Breast epithelium (tissue), 4 donors: ENCODE measurements at regions not wholly inside any gene's neighbourhood (a gene's known extent, or its start where the extent isn't known, plus 50 kb on each side); places are given as distances from the start of the nearest gene placed in this dataset.

ENCODE experiments used
- DNase-seq, 2 donors: peaks; one replicate each; pipeline ENCODE4 v3.0.0-alpha.2; 2019; ENCODE audit warnings: low spot score in 2 of 2
- H3K27ac ChIP-seq, 2 donors: fragments of 200-600 bp; sonication (generic) in 1 of 2; one replicate each; pipeline ENCODE4 v1.5.1; 2016 to 2019; ENCODE audit warnings: mild to moderate bottlenecking in 1 of 2
- H3K27me3 ChIP-seq, 2 donors: fragments of 200-600 bp; sonication (generic) in 1 of 2; one replicate each; pipeline versions ENCODE4 v1.5.1 to v1.6.0; 2017 to 2019; ENCODE audit warnings: control low read depth in 1 of 2, mild to moderate bottlenecking in 1 of 2
- H3K36me3 ChIP-seq: fragments of 200-600 bp; one replicate; pipeline ENCODE4 v1.5.1; 2019
- H3K4me1 ChIP-seq, 2 donors: fragments of 200-600 bp; sonication (generic); one replicate each; pipeline ENCODE4 v1.5.1; 2016 to 2019; ENCODE audit warnings: control low read depth in 1 of 2
- H3K4me3 ChIP-seq, 3 donors: fragments of 200-600 bp; sonication (generic); 1 replicate in 2 of 3; 2 replicates in 1 of 3; pipeline ENCODE4 v1.5.1; 2016 to 2019; ENCODE audit warnings: mild to moderate bottlenecking in 3 of 3, moderate library complexity in 2 of 3
- H3K9me3 ChIP-seq, 2 donors: fragments of 200-600 bp; sonication (generic) in 1 of 2; one replicate each; pipeline ENCODE4 v1.5.1; 2016 to 2019; ENCODE audit warnings: control low read depth in 1 of 2
- CTCF ChIP-seq, 3 donors: fragments of 450-650 bp; IDR thresholded peaks; one replicate each; pipeline ENCODE4 v1.5.1; 2016 to 2017; ENCODE audit warnings: antibody characterized with exemption in 3 of 3, mild to moderate bottlenecking in 3 of 3, moderate library complexity in 3 of 3
- POLR2A ChIP-seq: fragments of 450-650 bp; IDR thresholded peaks from one replicate; pipeline ENCODE4 v1.6.1; 2016; ENCODE audit warnings: antibody characterized with exemption, mild to moderate bottlenecking, moderate library complexity
- POLR2AphosphoS5 ChIP-seq, 3 donors: sonication (generic); formaldehyde crosslinking; IDR thresholded peaks; one replicate each; pipeline ENCODE4 v1.6.1; 2017; ENCODE audit warnings: antibody characterized with exemption in 3 of 3
- intact Hi-C: fragments of 100-400 bp; cut with DNase I; formaldehyde crosslinking; loops from one replicate; pipeline ENCODE4 v1.15.1; 2023; ENCODE audit warnings: low total_unique reads

DNA sequence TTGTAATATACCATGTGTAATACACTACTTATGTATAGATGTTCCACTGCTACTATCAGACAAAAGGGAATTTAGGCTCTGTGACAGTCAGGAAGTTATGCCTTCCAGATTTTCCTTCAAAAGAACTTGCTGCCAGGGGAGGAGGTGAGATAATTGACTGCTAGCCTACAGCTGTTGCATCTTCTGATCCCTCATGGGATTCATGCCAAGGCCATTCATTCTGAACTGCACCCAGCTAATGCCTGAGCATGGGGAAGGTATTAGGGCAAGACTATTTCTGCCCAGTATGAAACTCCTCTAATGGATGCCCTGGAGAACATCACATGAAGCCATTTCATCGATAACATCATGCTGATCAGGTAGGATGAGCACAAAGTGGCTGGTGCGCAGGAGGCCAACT is 746.5 kb upstream of the ZNF608 start:
- H3K36me3 ChIP-seq: no peaks in the 10 kb centered on the region
- H3K9me3 ChIP-seq: peaks cover 0 to 5% of the 10 kb centered on the region in 2 donors
- no peaks in the 10 kb centered on the region for H3K4me1 ChIP-seq
- intact Hi-C loops: no loop called here
- TF ChIP-seq POLR2A (no peak), POLR2AphosphoS5 (IDR thresholded peaks at IDR 0.05) (no peak), CTCF (IDR thresholded peaks at IDR 0.05) (no peak)
- H3K4me3 ChIP-seq: no peak overlapping the region
- H3K27ac ChIP-seq: no peak overlapping the region
- DNase-seq: no peak
- no peaks in the 10 kb centered on the region for H3K27me3 ChIP-seq

DNA sequence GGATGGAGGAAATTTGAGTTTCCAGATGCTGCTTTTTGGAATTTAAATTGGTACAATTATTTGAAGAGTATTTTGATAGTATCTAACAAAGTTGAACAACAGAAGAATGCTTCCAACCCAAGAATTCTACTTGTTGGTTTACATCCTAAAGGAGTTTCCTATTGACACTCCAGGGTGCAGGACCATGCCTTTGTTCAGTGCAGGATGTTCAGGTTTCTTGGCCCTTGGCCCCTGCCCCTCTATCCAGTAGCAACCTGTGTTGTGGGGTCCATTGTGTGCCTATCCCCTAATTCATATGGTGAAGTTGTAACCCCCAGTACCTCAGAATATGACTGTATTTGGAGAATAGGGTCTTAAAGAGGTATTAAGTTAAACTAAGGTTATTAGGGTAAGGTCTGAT is 750.0 kb upstream of the ZNF608 start:
- Histone ChIP-seq H3K27me3 (no peaks in the 10 kb centered on the region), H3K9me3 (peaks cover 0 to 5% of the 10 kb centered on the region in 2 donors), H3K4me3 (no peak overlapping the region), H3K36me3 (no peaks in the 10 kb centered on the region), H3K4me1 (no peaks in the 10 kb centered on the region), H3K27ac (no peak overlapping the region)
- TF ChIP-seq POLR2A (no peak), CTCF (IDR thresholded peaks at IDR 0.05) (no peak), POLR2AphosphoS5 (IDR thresholded peaks at IDR 0.05) (no peak)
- no peak for DNase-seq
- intact Hi-C loops: no loop called here

DNA sequence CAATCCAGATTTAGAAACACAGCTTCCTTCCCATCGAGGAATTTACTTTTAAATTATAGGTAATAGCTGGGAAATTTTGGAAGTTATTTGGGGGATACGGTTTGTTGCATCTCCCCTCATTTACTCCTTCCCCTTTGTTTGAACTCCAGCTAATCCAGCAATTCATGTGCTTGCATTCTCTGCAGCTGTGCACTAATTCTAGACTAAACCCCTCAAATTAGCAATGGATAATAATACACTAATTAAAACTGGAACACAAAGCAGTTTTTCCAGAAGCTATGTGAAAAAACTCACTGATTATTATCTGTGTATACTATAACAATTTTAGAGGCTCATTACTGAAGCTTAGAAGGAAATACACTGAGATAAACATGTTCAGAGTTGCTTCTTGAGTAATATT is 751.2 kb upstream of the ZNF608 start:
- no peak for DNase-seq
- H3K9me3 ChIP-seq: peaks cover 0 to 5% of the 10 kb centered on the region in 2 donors
- H3K36me3 ChIP-seq: no peaks in the 10 kb centered on the region
- TF ChIP-seq POLR2AphosphoS5 (IDR thresholded peaks at IDR 0.05): no peak
- no peak for TF ChIP-seq POLR2A
- TF ChIP-seq CTCF (IDR thresholded peaks at IDR 0.05): no peak
- intact Hi-C loops: no loop called here
- no peak overlapping the region for H3K4me3 ChIP-seq
- no peak overlapping the region for H3K27ac ChIP-seq
- H3K4me1 ChIP-seq: no peaks in the 10 kb centered on the region
- H3K27me3 ChIP-seq: no peaks in the 10 kb centered on the region

GRCh38 chr5:125499636-125500332 is 753.3 kb upstream of the ZNF608 start:
- no peak for TF ChIP-seq POLR2AphosphoS5 (IDR thresholded peaks at IDR 0.05)
- TF ChIP-seq POLR2A: no peak
- TF ChIP-seq CTCF (IDR thresholded peaks at IDR 0.05): no peak
- no peaks in the 10 kb centered on the region for H3K36me3 ChIP-seq
- H3K4me3 ChIP-seq: no peak overlapping the region
- H3K27ac ChIP-seq: no peak overlapping the region
- H3K4me1 ChIP-seq: no peaks in the 10 kb centered on the region
- intact Hi-C loops: no loop called here
- H3K9me3 ChIP-seq: no peaks in the 10 kb centered on the region
- DNase-seq: no peak
- no peaks in the 10 kb centered on the region for H3K27me3 ChIP-seq

GRCh38 chr5:125501396-125501795 is 755.0 kb upstream of the ZNF608 start:
- no peaks in the 10 kb centered on the region for H3K4me1 ChIP-seq
- no peak overlapping the region for H3K27ac ChIP-seq
- intact Hi-C loops: no loop called here
- H3K36me3 ChIP-seq: no peaks in the 10 kb centered on the region
- no peaks in the 10 kb centered on the region for H3K27me3 ChIP-seq
- H3K4me3 ChIP-seq: no peak overlapping the region
- TF ChIP-seq CTCF (IDR thresholded peaks at IDR 0.05): no peak
- no peak for TF ChIP-seq POLR2AphosphoS5 (IDR thresholded peaks at IDR 0.05)
- TF ChIP-seq POLR2A: no peak
- DNase-seq: no peak
- no peaks in the 10 kb centered on the region for H3K9me3 ChIP-seq
